HG03095 (cell line): ENCODE measurements at regions not wholly inside any gene's neighbourhood (a gene's known extent, or its start where the extent isn't known, plus 50 kb on each side); places are given as distances from the start of the nearest gene placed in this dataset.

Experiments used
- ATAC-seq: cut with Tn5 transposase; IDR thresholded peaks from one replicate; pipeline ENCODE4 v1.9.1; 2021; ENCODE audit warnings: moderate library complexity; ENCODE audit not compliant: unreplicated experiment

DNA sequence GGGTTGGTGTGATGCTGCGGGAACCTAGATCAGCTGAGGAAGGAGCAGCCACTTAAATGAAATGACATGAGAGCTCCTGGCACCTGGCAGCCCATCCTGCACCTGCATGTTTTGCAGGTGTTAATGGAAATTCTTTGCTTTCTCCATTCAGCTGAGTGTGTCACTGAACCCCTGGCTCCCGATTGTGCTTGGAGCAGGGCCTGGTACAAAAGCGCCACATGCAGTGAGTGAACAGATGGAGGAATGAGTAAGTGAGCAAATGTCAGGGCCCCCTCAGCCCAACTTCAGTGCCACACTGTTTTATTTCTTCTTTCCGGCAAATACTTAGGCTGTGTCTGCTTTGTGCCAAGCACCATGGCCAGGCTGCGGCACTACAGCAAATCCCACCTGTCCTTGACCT is 132.2 kb downstream of the ASB7 start:
- no peak for ATAC-seq

DNA sequence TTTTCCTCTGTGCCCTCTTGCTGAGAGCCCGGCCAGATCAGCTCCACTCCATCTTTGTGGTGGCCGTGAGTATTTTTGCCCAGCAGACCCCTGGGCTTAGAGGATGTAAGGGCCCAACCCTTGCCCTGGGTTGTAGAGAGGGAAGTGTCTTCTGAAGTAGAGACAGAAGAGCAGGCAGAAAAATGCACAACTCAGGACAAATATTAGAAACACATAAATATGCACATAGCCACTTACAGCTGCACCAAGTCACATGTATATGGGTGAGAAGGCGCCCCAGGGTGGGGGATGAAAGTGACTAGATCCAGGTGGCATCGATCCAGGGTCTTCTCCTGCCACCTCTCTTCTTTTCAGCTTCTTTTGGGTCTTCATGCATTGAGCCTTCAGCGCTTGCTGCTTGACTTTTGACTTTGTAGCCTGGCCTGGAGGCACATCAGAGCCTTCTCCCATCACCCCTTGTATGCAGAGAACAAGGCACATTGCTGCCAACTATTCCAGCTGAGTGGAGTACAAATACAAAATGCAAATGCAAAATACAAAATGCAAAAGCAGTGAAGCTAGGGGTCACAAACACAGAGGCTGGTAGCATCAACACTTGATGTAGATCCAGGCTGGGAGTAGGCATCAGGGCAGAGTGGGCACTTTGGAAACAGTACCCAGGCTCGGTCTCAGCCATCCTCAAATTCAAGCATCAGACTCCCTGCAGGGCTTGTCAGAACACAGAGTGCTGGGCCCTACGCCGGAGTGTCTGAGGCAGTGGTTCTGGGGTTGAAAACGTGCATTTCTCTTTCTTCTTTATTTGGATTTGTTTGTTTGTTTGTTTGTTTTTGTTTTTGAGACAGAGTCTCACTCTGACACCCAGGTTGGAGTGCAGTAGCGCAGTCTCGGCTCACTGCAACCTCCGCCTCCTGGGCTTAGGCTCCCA is 133.0 kb downstream of the ASB7 start:
- no peak for ATAC-seq

GRCh38 chr15:100737214-100737613 is 134.8 kb downstream of the ASB7 start:
- no peak for ATAC-seq

GRCh38 chr15:100738614-100739013 is 136.2 kb downstream of the ASB7 start:
- no peak for ATAC-seq

DNA sequence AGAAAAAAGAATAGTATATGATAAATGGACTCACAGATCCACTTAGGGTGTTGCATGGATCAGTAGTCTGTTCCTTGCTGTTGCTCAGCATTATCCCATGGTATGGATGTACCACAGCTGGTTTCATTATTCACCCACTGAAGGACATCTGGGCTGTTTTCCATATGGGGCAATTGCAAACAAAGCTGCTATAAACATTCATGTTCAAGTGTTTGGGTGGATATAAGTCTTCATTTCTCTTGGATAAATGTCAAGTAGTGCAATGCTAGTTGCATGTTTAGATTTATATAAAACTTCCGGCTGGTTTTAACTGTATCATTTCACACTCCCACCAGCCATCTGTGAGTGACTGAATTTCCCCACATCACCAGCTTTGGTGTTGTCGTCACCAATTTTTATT is 137.7 kb downstream of the ASB7 start:
- no peak for ATAC-seq

DNA sequence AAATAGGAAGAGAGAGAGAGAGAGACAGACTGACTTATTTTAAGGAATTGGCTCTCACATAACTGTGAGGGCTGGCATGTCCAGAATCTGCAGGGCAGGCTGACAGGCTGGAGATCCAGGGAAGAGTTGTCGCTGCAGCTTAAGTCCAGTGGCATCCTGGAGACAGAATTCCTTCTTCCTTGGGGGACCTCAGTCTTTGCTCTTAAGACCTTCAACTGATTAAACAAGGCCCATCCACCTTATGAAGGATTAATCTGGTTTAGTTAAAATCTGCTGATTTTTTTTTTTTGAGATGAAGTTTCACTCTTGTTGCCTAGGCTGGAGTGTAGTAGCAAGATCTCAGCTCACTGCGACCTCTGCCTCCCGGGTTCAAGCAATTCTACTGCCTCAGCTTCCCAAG is 128.0 kb upstream of the ALDH1A3 start:
- ATAC-seq, result no peak

DNA sequence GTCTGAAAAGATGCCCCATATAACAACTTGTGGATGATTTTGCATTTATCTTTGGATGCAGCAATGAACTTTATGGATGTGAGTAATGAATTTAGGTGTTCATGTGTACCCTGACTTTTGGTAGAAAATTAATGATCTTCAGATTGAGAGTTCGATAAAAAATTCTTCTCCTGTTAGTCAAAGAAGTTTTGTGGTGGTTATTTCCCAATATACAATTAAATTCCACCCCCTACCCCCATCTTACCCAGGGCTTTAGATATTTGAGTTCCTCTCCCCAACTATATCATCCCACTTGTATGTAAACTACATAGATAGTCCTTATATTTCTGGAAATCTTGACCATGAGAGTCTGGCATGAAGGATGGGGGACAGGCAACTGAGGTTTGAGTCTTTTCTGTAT is 126.1 kb upstream of the ALDH1A3 start:
- ATAC-seq, result no peak

- ATAC-seq, result no peak
Observed at GRCh38 chr15:100757661-100758060, 122.0 kb upstream of the ALDH1A3 start.

DNA sequence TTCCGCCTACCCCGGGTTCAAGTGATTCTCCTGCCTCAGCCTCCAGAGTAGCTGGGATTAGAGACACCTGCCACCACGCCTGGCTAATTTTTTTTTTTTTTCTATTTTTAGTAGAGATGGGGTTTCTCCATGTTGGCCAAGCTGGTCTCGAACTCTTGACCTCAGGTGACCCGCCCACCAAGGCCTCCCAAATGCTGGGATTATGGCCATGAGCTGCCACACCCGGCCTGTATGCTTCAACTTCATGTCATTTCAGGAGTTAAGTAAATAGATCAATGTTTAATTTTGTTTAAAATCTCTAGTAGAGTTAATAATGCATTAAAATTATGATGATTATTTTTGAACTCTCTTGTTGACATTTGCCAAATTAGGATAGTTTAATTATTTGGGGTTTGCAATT is 121.1 kb upstream of the ALDH1A3 start:
- no peak for ATAC-seq

GRCh38 chr15:100759106-100759505 is 120.5 kb upstream of the ALDH1A3 start:
- ATAC-seq, result no peak

- ATAC-seq, result no peak
Observed at GRCh38 chr15:100759698-100760356, 119.8 kb upstream of the ALDH1A3 start.

DNA sequence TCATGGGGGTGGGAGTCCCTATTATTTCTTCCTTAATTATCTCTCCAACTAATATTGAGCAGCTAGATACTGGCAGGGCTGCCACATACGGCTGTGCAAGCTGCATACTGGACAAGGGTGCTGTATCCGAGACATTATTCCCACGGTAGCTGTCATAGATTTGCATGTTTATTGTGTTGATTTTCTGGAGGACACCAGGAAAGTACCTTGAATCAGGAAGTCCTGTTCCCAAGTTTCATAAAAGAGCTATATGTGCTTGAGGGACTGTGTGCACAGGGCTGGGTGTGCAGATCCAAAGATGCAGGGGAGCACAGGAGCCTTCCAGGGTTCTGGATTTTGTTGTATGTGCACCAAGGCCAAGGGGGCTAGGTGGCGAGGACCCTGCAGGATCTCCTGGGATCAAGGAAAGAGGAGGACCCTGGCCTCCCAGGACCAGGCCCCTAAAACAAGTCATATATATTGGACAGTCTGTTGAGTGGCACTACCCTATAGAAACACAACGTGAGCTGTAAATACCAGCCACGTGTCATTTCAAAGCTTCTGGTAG is 119.2 kb upstream of the ALDH1A3 start:
- no peak for ATAC-seq

GRCh38 chr15:100761290-100761935 is 118.2 kb upstream of the ALDH1A3 start:
- no peak for ATAC-seq

GRCh38 chr15:100762289-100762688 is 117.3 kb upstream of the ALDH1A3 start:
- no peak for ATAC-seq

GRCh38 chr15:100762913-100763834 is 116.5 kb upstream of the ALDH1A3 start:
- no peak for ATAC-seq

- no peak for ATAC-seq
Observed at GRCh38 chr15:100763835-100764750, 115.5 kb upstream of the ALDH1A3 start.

DNA sequence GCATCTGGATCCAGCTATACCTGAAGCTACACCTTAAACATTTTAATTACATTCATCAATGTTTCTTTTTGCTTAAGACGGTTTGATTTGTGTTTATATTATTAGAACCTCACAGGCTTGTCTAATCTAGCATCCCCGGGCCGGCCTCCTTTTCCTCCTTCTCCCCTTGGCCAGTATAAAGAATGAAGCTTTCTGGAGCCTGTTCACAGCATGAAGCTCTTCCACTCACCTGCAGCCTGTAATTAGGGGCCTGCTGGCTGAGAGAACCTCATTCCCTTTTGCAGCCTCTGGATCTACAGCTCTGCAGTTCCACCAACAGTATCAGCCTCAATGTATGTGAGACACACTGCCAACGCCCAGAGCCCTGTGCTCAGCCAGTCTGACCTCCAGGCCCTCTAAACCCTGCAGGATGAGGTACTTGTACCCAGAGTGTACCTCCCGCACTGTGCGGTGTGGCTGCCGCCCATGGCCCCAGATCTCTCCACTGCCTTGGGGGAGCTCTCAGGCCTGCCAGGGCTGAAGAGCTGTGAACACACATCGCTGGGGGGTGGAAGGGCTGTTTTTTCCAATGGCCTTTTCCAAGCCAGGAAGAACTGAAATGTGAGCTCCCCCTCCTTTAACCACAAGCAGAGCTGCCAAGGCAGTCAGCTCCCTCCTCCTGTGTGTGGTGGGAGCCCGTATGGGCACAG is 114.7 kb upstream of the ALDH1A3 start:
- no peak for ATAC-seq

DNA sequence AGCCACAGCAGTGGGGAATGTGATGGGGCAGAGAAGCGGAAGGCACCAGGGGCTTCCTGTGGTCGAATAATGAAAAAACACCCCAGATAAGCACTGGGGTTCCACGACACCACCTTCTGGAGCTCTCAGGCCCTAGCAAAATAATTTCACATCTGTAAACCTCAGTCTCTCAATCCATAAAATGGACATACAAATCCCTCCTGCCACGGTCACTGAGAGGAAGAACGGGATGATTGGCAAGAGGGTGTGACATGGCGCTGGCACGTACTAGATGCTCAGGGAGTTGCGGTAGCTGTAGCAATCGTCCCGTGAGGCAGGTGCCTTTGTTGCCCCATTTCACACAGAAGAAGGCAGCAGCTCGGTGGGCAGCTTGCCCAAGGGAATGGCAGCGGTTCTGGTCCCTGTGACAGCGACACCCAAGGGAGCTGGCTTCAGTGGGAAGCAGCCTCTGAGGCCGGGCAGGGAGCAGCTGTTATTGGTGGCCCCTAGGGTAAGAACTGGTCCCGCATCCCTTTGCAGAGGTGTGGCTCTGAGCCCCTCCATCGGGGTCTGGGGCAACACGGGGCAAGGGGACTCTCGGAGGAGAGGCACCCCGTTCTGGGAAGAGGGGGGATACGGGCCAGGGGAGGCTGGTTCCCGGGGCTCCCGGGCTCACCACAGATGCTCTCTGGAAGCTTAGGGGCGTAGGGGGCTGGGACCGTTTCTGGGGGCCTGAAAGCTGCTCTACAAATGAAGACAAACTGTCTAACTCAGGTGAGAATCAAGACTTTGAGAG is 114.0 kb upstream of the ALDH1A3 start:
- ATAC-seq, result no peak
